ENCODE measurements at regions not wholly inside any gene's neighbourhood (a gene's known extent, or its start where the extent isn't known, plus 50 kb on each side); places are given as distances from the start of the nearest gene placed in this dataset.

DNA sequence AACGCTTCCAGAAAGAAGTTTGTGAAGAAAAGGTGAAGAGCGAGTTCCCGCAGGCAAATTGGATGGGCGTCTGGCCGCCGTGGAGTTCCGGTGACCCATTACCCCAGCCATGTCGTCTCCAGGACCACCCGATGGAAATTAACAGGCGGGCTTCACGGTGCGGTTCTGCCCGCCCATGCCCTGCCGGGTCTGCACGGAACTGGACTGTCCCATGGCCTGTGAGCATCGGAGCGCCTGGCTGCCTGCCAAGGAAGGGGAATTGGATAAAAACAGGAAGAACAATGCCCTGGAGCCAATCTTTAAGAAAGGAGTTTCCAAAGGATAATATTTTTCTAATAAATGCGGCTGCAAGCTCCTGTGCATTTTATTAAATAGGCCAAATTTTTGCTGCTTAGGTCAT is 319.8 kb upstream of the SLC7A11 start:
- TF ChIP-seq, protein P1, sequence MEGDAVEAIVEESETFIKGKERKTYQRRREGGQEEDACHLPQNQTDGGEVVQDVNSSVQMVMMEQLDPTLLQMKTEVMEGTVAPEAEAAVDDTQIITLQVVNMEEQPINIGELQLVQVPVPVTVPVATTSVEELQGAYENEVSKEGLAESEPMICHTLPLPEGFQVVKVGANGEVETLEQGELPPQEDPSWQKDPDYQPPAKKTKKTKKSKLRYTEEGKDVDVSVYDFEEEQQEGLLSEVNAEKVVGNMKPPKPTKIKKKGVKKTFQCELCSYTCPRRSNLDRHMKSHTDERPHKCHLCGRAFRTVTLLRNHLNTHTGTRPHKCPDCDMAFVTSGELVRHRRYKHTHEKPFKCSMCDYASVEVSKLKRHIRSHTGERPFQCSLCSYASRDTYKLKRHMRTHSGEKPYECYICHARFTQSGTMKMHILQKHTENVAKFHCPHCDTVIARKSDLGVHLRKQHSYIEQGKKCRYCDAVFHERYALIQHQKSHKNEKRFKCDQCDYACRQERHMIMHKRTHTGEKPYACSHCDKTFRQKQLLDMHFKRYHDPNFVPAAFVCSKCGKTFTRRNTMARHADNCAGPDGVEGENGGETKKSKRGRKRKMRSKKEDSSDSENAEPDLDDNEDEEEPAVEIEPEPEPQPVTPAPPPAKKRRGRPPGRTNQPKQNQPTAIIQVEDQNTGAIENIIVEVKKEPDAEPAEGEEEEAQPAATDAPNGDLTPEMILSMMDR (IDR thresholded peaks at IDR 0.05; ENCODE audit: low read depth, low read length), result no peak
- no peak for TF ChIP-seq POLR2A (IDR thresholded peaks at IDR 0.05; ENCODE audit: extremely low read depth, insufficient read length)
- no peak for TF ChIP-seq MYC (IDR thresholded peaks at IDR 0.05; ENCODE audit: low read depth, low read length)
- TF ChIP-seq MAX (IDR thresholded peaks at IDR 0.05; ENCODE audit: low read depth, low read length), result no peak
